ENCODE measurements at regions not wholly inside any gene's neighbourhood (a gene's known extent, or its start where the extent isn't known, plus 50 kb on each side); places are given as distances from the start of the nearest gene placed in this dataset.
"Not testable (repeated sequence)": the region's sequence is repeated elsewhere in the genome, so short reads cannot be mapped to it uniquely, and the experiment has no call there.

DNA sequence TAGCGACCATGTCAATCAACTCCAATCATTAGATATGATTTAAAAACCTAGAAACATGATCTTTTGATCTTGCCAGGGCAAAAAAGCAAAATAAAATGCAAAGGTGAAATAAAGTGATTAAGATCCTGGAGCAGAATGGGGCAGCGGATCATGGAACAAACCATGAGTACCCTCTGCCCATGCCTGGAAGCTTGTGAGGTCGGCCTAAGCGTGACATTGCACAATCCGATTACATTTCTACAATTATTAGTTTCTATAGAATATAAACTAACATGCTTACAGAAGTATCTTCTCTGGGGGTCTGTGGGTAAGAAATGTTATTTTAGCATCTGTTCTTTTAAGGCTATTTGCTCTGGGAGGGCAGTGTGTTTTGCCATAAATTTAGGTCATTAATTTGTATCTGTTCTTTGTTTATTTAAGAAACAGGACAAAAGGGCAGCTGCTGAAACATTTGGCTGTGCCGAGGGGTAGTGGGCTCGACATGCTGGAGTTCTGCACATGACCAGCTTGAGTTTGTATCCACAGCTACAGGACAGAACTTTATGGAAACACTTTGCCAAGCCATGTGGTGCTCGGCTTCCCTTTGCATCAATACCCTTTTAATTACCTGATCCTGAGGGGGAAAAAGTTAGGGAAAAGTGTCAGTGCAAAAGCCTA is 55.9 kb downstream of the ZBTB18 start:
- DNase-seq (ENCODE audit: low read depth in 2 of 2), result no peak

- DNase-seq (ENCODE audit: low read depth in 2 of 2), result no peak
Observed at GRCh38 chr1:244111027-244111426, 59.9 kb downstream of the ZBTB18 start.

DNA sequence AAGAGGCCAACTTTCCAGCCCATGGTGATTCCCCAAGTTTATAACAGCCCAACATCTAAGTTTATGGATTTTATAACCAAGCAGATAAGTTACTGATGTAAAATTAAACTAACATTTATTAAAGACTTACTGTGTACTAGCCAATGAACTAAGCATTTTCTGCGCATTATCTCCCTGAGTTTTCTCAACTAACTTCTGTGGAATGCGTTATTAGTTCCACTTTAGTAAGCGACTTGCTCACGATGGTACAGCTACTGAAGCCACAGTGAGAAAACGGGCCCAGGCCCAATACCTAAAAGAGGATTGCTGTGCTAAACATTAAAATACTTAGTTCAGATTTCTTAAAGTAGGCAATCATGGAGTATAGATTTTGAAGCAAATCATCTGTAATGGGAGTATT is 61.0 kb downstream of the ZBTB18 start:
- no peak for DNase-seq (ENCODE audit: low read depth in 2 of 2)

- no peak for DNase-seq (ENCODE audit: low read depth in 2 of 2)
Observed at GRCh38 chr1:244112636-244113035, 61.6 kb downstream of the ZBTB18 start.

GRCh38 chr1:244113532-244114320 is 62.6 kb downstream of the ZBTB18 start:
- DNase-seq (ENCODE audit: low read depth in 2 of 2), result no peak

DNA sequence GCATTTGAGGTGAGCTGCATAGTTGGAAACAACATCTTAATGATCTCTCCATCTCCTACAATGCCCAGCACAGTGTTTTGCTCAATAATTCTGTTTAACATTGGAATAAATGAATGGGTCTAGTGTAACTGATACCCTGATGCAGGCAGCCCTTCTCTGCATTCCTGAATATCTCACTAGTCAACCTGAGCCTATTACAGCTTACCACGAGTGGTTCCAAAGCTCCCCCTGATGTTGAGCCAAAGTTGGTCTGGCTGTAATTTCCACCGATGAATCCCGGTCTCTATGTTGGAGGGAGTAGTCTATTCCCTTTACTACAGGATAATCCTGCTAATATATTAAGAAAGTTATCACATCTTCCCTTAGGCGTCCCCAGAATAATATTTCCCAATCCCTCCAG is 63.8 kb downstream of the ZBTB18 start:
- DNase-seq (ENCODE audit: low read depth in 2 of 2), result no peak

DNA sequence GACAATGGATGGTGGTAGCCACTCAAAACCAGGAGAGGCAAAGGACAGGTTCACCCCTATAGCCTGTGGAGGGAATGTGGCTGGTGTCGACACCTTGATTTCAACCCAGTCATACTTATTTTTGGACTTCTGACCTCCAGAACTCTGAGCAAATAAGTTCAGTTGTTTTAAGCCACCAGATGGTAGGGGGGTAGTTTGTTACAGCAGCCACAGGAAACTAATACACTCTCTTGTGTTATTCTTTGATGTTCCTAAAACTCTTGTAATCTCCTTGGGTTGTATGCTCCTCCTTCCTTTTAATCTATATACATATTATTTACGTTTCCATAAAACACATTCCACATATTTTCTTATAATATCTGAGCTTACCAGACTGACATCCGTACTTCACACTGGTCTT is 65.9 kb downstream of the ZBTB18 start:
- DNase-seq (ENCODE audit: low read depth in 2 of 2), result no peak

GRCh38 chr1:244118109-244118761 is 67.2 kb downstream of the ZBTB18 start:
- DNase-seq (ENCODE audit: low read depth in 2 of 2), result no peak

- DNase-seq (ENCODE audit: low read depth in 2 of 2), result no peak
Observed at GRCh38 chr1:244128591-244129383, 77.7 kb downstream of the ZBTB18 start.

DNA sequence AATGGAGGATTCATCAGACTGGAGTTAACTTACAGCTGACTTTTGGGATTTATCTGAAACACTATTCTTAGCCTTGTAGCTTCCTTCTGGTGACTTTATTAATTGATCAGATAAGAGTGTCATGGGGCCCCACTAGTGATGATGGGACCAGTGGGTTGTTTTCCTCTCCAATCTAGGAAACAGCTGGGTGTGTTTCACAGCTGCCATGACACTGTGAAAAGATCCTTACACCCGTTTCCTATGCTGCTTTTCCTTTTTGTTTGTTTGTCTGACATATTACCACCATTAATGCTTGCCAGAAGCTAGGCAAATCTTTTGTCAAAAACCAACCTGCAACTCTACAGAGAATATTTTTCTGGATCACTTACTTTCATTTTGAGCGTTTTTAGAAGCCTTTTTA is 86.2 kb downstream of the ZBTB18 start:
- no peak for DNase-seq (ENCODE audit: low read depth in 2 of 2)

DNA sequence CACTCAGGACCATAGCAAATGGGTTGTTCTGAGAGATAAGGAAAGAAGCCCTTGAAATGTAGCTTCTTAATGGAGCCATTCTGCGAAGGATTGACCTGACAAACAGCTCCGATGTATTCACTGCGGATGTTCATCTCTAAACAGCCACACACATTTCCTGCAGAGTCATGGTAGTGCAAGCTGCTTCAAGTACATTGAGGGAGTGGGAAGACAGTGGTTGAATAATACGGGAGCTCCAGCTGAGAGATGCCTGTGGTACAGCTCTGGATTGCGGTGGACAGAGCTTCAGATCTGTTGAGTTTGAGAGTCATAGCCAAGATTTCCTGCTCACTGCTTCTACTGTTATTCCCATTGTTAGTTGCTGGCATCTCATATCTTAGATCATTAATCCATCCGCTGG is 86.6 kb downstream of the ZBTB18 start:
- no peak for DNase-seq (ENCODE audit: low read depth in 2 of 2)

DNA sequence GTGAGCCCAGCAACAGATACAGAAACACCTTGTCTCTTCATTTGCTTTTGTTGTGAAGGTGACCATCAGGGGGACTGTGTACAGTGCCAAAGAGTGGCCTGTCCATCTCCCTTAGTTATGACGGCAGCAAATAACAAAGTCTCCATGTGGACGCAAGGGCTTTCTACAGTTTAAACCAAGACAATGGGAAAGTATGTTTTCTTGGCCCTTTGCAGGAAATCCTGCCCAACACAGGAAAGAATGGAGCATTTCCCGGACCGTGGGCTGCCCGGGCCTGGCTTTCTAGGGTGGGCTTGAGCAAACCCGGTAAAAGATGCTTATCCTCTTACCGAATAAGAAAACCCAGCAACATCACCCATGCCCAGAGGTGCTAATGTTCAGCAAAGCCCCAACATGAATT is 87.3 kb downstream of the ZBTB18 start:
- DNase-seq (ENCODE audit: low read depth in 2 of 2), result no peak

DNA sequence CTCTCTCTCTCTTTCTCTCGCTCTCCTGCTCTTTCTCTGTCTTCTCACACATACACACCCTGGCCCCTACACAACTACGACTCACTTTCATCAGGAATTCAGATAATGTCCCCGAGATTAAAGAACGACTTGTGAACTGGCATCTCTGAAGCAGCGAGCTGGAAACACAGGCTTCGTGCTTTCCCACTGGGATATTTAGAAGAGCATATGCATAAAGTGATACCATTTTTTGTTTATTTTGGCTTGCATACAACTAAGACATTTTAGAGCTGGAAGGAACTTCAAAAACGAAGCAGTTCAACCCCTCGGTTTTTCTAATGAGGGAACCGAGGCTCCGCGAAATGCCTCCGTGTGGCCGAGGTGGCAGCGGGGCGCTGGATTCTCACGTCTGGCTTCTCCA is 88.6 kb downstream of the ZBTB18 start:
- DNase-seq (ENCODE audit: low read depth in 2 of 2), result no peak

GRCh38 chr1:244140420-244140819 is 89.3 kb downstream of the ZBTB18 start:
- no peak for DNase-seq (ENCODE audit: low read depth in 2 of 2)

DNA sequence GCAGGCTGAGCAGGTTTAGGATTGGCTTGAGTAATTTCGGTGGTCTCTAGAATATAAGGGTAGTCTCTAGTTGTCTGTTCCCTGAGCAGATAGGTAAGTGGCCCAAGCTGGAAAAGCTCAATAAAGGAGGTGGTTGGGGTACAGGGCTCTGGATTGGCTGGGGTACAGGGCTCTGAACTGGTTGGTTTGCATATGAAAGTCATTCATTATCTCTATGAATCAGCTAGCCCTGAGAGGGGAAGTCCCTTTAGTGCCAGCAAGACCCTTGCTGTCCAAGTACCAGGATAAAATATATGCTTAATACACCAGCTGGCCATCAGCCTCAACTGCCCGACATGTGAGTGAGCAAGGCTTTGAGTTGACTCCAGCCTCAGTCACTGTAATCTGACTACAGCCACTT is 93.0 kb downstream of the ZBTB18 start:
- no peak for DNase-seq (ENCODE audit: low read depth in 2 of 2)

- no peak for DNase-seq (ENCODE audit: low read depth in 2 of 2)
Observed at GRCh38 chr1:244150071-244150470, 99.0 kb downstream of the ZBTB18 start.

DNA sequence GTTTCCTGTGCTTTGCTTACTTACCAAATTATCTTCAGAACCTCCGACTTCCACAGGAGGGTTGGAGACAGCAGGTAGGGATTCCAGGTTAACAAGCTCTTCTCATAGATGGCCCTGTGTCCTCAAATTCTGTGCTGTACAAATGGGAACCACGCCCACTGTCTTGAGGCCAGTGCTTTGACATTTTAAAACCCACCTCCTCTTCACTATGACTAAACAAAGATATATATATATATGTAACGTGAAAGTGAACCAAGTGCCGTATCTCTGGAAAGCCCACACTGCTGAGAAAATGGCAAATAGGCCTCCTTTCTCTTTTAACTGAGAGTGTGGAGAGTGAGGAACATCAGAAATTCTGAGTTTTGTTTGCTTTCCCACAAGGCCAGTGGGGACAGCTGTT is 99.6 kb downstream of the ZBTB18 start:
- DNase-seq (ENCODE audit: low read depth in 2 of 2), result no peak

DNA sequence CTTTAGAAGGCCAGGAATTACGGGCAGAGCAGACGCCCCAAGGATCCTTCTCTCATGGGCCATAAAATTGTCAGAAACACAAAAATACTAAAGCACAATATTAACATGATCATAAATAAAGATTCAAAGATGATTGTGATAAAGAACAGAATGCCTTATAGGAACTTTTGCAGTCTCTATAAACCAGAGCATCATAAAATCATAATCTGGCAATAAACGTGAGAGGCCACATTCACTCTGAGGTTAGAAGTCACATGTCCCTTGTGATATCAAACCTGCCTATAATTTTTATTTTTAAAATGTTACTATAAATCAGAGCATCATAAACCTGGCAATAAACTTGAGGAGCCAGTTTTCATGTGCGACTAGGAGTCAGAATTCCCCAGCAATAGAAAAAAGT is 100.5 kb downstream of the ZBTB18 start:
- no peak for DNase-seq (ENCODE audit: low read depth in 2 of 2)

GRCh38 chr1:244154508-244154871 is 103.4 kb downstream of the ZBTB18 start:
- DNase-seq (ENCODE audit: low read depth in 2 of 2), result no peak

DNA sequence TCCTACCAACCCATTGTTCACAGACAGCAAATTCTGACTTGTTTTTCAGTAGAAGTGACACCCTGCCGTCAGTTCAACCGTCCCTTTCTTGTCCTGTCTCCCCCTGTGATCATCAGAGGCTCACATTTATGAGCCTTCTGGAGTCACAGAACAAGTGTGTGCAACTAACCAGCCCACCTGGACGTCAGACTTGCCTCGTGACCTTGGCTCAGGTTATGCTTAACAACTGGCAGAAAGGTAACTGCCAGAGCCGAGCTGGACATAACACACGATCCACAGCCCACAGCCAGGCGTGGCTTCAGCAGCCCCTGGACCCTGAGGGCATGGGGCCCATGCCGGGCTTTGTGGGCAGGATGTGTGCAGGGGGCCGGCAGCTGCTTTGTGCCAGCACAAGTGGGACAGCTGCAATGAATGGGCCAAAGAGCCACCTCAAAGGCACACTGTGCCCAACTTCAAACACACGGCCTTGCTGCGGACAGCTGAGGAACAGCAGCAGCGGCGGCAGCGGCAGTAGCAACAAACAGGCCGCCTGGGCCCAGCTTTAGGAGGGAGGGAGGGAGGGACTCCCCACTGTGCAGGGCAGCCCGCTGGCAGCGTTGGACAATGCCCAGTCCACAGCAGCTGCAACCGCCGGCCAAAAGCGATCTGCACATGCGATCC is 103.9 kb downstream of the ZBTB18 start:
- no peak for DNase-seq (ENCODE audit: low read depth in 2 of 2)

GRCh38 chr1:244155661-244156060 is 104.6 kb downstream of the ZBTB18 start:
- DNase-seq (ENCODE audit: low read depth in 2 of 2), result no peak

DNA sequence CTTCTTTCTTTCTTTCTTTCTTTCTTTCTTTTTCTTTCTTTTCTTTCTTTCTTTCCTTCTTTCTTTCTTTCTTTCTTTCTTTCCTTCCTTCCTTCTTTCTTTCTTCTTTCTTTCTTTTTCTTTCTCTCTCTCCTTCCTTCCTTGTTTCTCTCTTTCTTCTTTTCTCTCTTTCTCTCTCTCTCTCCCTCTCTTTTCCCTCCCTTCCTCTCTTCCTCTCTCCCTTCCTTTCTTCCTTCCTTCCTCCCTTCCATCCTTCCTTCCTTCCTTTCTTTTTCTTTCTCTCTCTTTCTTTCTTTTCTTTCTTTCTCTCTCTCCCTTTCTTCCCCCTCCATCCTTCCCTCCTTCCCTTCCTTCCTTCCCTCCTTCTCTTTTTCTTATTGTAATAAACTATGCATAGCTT is 105.5 kb downstream of the ZBTB18 start:
- not testable (repeated sequence) for DNase-seq (ENCODE audit: low read depth in 2 of 2)
